Ascending aorta (tissue), 2 donors: ENCODE measurements at regions not wholly inside any gene's neighbourhood (a gene's known extent, or its start where the extent isn't known, plus 50 kb on each side); places are given as distances from the start of the nearest gene placed in this dataset.

Experiments used
- DNase-seq, 2 donors: peaks; one replicate each; pipeline ENCODE4 v3.0.0-alpha.2; 2019; ENCODE audit warnings: low spot score in 2 of 2
- H3K27ac ChIP-seq, 2 donors: fragments of 200-600 bp; sonication (generic); one replicate each; pipeline ENCODE4 v1.5.1; 2016 to 2017; ENCODE audit warnings: mild to moderate bottlenecking in 1 of 2
- H3K27me3 ChIP-seq: fragments of 200-600 bp; sonication (generic); one replicate; pipeline ENCODE4 v1.5.1; 2017
- H3K36me3 ChIP-seq, 2 donors: fragments of 200-600 bp; sonication (generic); one replicate each; pipeline ENCODE4 v1.5.1; 2016
- H3K4me1 ChIP-seq, 2 donors: fragments of 200-600 bp; sonication (generic); one replicate each; pipeline ENCODE4 v1.5.1; 2016 to 2017; ENCODE audit warnings: mild to moderate bottlenecking in 1 of 2
- H3K4me3 ChIP-seq, 2 donors: fragments of 200-600 bp; sonication (generic); one replicate each; pipeline ENCODE4 v1.5.1; 2016 to 2017; ENCODE audit warnings: mild to moderate bottlenecking in 1 of 2
- H3K9me3 ChIP-seq, 2 donors: fragments of 200-600 bp; sonication (generic); one replicate each; pipeline ENCODE4 v1.5.1; 2016
- intact Hi-C: fragments of 100-400 bp; cut with DNase I; formaldehyde crosslinking; loops from one replicate; pipeline ENCODE4 v1.15.1; 2023
- TF ChIP-seq, protein P1 (sequence below), 3 experiments: fragments of 200-600 bp in 2 of 3; fragments of 450-650 bp in 1 of 3; sonication (generic) in 2 of 3; IDR thresholded peaks; one replicate each; pipeline ENCODE4 v1.5.1; 2016 to 2019; ENCODE audit warnings: antibody characterized with exemption in 3 of 3, mild to moderate bottlenecking in 1 of 3, moderate library complexity in 1 of 3

DNA sequence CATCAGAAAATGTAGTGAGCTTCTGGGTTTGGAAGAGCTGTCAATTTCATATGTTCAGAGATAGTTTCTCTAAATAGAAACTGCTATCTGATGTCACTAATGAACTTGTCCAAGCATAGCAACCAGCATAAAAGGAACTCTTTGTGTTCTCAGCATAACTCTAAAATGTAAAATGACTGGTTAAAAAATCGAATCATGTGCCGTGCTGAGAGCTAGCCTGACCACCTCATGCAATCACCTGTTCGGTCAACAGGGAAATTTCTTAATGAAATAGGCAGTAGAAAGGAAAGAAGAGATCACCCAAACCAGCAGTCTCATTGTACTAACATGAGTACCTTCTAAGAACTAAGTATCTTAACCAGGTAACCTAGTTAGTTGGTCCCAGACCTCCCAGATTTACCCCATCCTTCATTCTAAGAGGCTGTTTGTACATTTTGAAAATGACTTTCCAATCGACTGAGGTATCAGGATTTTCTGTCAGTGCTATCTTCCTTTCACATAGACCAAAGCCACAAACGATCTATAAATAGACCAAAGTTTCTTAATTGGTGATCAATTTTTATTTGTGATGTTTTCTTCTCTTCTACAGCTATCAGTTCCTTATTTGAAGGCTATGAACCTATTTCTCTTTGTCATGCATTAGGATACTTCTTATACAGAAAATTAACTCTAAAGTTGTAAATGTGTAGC is 147.3 kb downstream of the TLR5 start:
- no peak overlapping the region for H3K27ac ChIP-seq

DNA sequence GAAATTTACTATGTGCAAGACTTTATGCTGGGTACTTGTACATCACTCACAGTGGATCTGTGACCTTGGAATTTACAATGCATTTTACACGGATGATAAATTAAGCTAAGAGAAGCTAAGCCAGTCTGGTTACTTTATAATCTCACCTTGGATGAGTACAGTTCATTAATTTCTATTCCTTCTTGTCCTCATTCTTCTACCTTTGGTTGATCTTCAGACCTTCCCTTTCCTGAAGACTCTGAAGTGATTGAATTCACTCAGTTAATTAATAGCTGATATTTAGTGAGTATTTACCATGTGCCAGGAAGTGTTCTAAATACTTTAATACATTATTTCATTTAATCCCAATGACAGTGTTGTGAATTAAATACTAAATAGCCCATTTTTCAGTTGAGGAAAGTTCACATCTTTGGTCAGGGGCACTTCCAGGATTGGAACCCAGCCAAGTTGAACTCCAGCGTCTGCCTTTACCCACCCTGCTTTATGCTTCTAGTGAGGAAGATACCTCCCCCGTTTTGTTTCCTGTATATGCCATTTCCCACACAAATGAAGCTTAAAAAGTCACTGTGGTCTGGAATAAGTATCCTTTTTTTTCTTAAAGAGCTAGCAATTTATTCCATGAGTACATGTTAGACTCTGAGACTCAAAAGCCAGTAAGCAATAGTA is 146.6 kb downstream of the TLR5 start:
- TF ChIP-seq, protein P1, sequence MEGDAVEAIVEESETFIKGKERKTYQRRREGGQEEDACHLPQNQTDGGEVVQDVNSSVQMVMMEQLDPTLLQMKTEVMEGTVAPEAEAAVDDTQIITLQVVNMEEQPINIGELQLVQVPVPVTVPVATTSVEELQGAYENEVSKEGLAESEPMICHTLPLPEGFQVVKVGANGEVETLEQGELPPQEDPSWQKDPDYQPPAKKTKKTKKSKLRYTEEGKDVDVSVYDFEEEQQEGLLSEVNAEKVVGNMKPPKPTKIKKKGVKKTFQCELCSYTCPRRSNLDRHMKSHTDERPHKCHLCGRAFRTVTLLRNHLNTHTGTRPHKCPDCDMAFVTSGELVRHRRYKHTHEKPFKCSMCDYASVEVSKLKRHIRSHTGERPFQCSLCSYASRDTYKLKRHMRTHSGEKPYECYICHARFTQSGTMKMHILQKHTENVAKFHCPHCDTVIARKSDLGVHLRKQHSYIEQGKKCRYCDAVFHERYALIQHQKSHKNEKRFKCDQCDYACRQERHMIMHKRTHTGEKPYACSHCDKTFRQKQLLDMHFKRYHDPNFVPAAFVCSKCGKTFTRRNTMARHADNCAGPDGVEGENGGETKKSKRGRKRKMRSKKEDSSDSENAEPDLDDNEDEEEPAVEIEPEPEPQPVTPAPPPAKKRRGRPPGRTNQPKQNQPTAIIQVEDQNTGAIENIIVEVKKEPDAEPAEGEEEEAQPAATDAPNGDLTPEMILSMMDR (IDR thresholded peaks at IDR 0.05) = no peak
- Histone ChIP-seq H3K27ac (no peak overlapping the region), H3K36me3 (peaks cover 0 to 5% of the 10 kb centered on the region in 2 donors), H3K4me1 (peaks cover 0 to 7% of the 10 kb centered on the region in 2 donors), H3K27me3 (no peaks in the 10 kb centered on the region), H3K9me3 (no peaks in the 10 kb centered on the region), H3K4me3 (no peak overlapping the region)
- intact Hi-C loops = no loop called here
- no peak for DNase-seq

More for the DNA sequence above, 147.3 kb downstream of the TLR5 start:
- DNase-seq = no peak
- TF ChIP-seq, protein P1 (IDR thresholded peaks at IDR 0.05) = no peak
- no peak overlapping the region for H3K4me3 ChIP-seq
- H3K4me1 ChIP-seq = peaks cover 0 to 7% of the 10 kb centered on the region in 2 donors
- intact Hi-C loops = no loop called here
- H3K9me3 ChIP-seq = no peaks in the 10 kb centered on the region
- H3K36me3 ChIP-seq = peaks cover 0 to 5% of the 10 kb centered on the region in 2 donors
- no peaks in the 10 kb centered on the region for H3K27me3 ChIP-seq

DNA sequence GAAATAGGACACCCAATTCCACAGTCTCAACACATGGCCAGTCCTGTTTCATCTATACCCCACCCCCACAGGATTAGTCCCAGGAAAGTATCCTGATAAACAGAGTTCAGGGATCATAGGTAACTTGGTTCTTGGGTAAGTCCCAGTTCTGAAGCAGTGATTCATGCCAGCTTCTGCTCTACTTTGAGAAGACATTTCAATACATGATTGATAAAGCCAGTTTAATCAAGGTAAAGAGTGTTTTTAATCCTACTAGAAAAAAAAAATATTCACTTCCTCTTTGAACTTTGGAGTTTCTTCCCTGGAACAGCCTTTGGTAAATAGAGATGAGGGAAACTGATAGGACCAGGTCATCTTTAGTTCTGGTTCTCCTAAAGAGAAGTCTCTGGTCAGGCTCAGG is 142.4 kb downstream of the TLR5 start:
- Histone ChIP-seq H3K27me3 (no peaks in the 10 kb centered on the region), H3K4me1 (peaks cover 0 to 4% of the 10 kb centered on the region in 2 donors), H3K9me3 (no peaks in the 10 kb centered on the region), H3K27ac (no peak overlapping the region), H3K4me3 (no peak overlapping the region), H3K36me3 (peaks cover 12 to 29% of the 10 kb centered on the region in 2 donors)
- DNase-seq = no peak
- TF ChIP-seq, protein P1 (IDR thresholded peaks at IDR 0.05) = no peak
- intact Hi-C loops = no loop called here

DNA sequence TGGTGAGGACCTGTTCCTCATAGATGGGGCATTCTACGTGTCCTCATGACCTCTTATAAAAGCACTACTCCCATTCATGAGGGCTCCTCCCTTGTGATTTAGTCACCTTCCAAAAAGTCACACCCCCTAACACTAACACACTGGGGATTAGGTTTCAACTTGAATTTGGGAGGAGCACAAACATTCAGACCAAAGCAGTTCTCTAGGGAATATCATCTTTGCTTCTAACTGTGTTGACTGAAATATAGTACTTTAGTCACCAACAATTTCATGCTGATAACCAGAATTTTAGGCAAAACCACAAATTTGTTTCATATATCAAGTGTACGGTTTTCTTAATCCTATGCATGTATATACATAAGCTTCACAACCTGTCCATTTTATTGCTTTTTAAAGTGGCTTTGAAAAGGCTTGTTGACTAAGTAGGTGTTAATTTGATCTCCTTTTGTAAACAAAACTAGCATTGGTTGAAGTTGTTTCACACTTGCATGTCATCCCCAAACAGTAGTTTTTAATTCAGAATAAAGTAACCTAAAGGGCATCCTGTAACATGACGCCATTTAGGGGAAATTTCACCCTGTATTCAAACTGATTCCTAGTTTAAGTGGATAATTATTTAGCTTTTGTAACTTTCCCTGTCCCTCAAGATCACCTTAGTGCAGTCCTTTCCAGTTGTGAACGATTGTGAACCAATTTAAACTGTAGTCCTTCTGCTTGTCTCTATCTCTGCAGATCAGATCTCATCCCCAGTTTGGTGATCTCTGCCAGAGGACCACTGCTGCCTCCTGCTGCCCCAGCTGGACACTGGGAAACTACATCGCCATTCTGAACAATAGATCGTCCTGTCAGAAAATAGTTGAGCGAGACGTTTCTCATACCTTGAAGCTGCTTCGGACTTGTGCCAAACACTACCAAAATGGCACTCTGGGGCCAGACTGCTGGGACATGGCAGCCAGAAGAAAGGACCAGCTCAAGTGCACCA is 141.1 kb downstream of the TLR5 start:
- Histone ChIP-seq H3K36me3 (peaks cover 12 to 27% of the 10 kb centered on the region in 2 donors), H3K27me3 (no peaks in the 10 kb centered on the region), H3K4me3 (no peak overlapping the region), H3K9me3 (no peaks in the 10 kb centered on the region), H3K4me1 (peaks cover 0 to 4% of the 10 kb centered on the region in 2 donors), H3K27ac (no peak overlapping the region)
- TF ChIP-seq, protein P1 (IDR thresholded peaks at IDR 0.05) = no peak
- intact Hi-C loops = no loop called here
- DNase-seq = no peak

DNA sequence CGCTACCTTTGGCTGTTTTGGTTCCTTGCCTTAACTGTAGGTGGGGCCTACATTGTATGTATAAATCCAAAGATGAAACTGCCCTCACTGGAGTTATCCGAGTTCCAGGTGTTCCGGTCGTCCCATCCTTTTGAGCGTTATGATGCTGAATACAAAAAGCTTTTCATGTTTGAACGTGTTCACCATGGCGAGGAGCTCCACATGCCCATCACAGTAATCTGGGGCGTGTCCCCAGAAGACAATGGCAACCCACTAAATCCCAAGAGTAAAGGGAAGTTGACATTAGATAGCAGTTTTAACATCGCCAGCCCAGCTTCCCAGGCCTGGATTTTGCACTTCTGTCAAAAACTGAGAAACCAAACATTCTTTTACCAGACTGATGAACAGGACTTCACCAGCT is 139.5 kb downstream of the TLR5 start:
- no peaks in the 10 kb centered on the region for H3K27me3 ChIP-seq
- DNase-seq = no peak
- H3K27ac ChIP-seq = no peak overlapping the region
- peaks cover 12 to 27% of the 10 kb centered on the region in 2 donors for H3K36me3 ChIP-seq
- TF ChIP-seq, protein P1 (IDR thresholded peaks at IDR 0.05) = no peak
- H3K9me3 ChIP-seq = no peaks in the 10 kb centered on the region
- no peak overlapping the region for H3K4me3 ChIP-seq
- intact Hi-C loops = no loop called here
- peaks cover 0 to 4% of the 10 kb centered on the region in 2 donors for H3K4me1 ChIP-seq
